BE2C (cell line): ENCODE measurements at regions not wholly inside any gene's neighbourhood (a gene's known extent, or its start where the extent isn't known, plus 50 kb on each side); places are given as distances from the start of the nearest gene placed in this dataset.
"Not testable (repeated sequence)": the region's sequence is repeated elsewhere in the genome, so short reads cannot be mapped to it uniquely, and the experiment has no call there.

Experiments
- DNase-seq: peaks from one replicate; pipeline ENCODE4 v3.0.0-alpha.2; 2020
- H3K27me3 ChIP-seq: fragments of 250-450 bp; sonication (Bioruptor Pico); 2 replicates; pipeline ENCODE4 v1.5.1; 2020; ENCODE audit warnings: mild to moderate bottlenecking
- H3K36me3 ChIP-seq: fragments of 250-450 bp; sonication (Bioruptor Pico); 2 replicates; pipeline ENCODE4 v1.5.1; 2020; ENCODE audit warnings: mild to moderate bottlenecking
- H3K4me1 ChIP-seq: fragments of 250-450 bp; sonication (Bioruptor Pico); 2 replicates; pipeline ENCODE4 v1.5.1; 2020
- H3K4me3 ChIP-seq: 2 replicates; pipeline ENCODE4 v1.5.1; 2011; ENCODE audit warnings: low read depth, low read length
- H3K9me3 ChIP-seq: fragments of 250-450 bp; sonication (Bioruptor Pico); 2 replicates; pipeline ENCODE4 v1.5.1; 2020
- TF ChIP-seq, protein P1 (sequence below): IDR thresholded peaks from 2 replicates; pipeline ENCODE4 v1.5.1; 2012; ENCODE audit warnings: mild to moderate bottlenecking, low read depth, low read length

DNA sequence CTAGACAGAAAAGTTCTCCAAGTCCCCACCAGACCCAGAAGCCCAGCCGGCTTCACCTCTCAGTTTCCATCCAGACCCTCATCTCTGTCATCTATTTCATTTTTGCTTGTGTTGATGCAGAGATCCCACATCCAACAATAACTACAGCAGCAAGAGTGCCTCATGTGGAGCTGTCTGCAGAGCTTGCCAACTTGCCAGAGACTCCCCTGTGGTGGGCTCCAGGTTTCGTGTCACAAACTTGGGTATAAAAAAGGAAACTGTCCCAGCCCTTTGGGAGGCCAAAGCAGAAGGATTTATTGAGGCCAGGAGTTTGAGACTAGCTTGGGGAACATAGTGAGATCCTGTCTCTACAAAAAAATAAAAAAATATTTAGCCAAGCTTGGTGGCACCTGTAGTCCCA, 182.4 kb upstream of the ATP10A start:
- TF ChIP-seq, protein P1, sequence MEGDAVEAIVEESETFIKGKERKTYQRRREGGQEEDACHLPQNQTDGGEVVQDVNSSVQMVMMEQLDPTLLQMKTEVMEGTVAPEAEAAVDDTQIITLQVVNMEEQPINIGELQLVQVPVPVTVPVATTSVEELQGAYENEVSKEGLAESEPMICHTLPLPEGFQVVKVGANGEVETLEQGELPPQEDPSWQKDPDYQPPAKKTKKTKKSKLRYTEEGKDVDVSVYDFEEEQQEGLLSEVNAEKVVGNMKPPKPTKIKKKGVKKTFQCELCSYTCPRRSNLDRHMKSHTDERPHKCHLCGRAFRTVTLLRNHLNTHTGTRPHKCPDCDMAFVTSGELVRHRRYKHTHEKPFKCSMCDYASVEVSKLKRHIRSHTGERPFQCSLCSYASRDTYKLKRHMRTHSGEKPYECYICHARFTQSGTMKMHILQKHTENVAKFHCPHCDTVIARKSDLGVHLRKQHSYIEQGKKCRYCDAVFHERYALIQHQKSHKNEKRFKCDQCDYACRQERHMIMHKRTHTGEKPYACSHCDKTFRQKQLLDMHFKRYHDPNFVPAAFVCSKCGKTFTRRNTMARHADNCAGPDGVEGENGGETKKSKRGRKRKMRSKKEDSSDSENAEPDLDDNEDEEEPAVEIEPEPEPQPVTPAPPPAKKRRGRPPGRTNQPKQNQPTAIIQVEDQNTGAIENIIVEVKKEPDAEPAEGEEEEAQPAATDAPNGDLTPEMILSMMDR, result no peak
- Histone ChIP-seq H3K27me3 (no peaks in the 10 kb centered on the region), H3K4me1 (no peaks in the 10 kb centered on the region), H3K9me3 (no peaks in the 10 kb centered on the region), H3K4me3 (no peak overlapping the region), H3K36me3 (no peaks in the 10 kb centered on the region)
- DNase-seq, result no peak

DNA sequence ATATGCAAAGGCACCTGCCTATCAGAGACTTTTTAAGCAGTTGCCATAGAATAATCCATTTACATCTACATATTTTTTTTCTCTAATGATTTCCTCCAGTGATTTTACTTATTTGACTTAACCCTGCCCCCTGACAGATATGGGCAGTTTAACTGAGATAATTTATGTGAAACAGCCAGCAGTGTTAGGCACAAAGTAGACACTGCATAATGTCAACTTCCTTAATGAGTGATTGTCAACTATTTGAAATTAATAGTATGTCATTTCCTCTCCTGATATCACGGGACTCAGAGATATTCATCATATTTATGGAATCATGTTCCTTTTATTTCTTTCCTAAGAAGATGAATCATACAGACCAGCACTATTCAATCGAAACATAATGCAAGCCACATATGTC, 179.9 kb upstream of the ATP10A start:
- Histone ChIP-seq H3K9me3 (no peaks in the 10 kb centered on the region), H3K27me3 (no peaks in the 10 kb centered on the region), H3K4me3 (no peak overlapping the region), H3K36me3 (no peaks in the 10 kb centered on the region), H3K4me1 (no peaks in the 10 kb centered on the region)
- no peak for DNase-seq
- TF ChIP-seq, protein P1, result no peak

DNA sequence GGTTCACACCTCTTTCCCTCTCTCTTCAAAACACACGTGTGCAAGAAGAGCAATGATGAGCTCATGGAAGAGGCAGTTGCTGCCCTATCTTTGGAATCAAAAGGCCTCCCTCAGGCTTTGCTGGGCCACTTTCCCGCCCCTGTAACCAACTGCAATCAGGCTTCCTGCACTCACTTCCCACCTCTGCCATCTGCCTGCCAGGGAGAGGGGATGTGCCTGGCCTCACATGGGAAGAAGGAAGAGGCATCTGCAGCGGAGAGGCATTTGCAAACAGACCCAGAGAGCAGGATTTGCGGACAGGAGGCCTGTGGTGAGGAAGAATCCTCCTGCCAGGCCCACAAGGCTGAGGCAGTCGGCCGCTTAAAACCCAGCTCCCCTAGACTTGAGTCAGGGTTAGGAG, 175.6 kb upstream of the ATP10A start:
- no peak for DNase-seq
- TF ChIP-seq, protein P1, result no peak
- H3K9me3 ChIP-seq, result no peaks in the 10 kb centered on the region
- H3K27me3 ChIP-seq, result no peaks in the 10 kb centered on the region
- no peak overlapping the region for H3K4me3 ChIP-seq
- H3K36me3 ChIP-seq, result no peaks in the 10 kb centered on the region
- H3K4me1 ChIP-seq, result no peaks in the 10 kb centered on the region

DNA sequence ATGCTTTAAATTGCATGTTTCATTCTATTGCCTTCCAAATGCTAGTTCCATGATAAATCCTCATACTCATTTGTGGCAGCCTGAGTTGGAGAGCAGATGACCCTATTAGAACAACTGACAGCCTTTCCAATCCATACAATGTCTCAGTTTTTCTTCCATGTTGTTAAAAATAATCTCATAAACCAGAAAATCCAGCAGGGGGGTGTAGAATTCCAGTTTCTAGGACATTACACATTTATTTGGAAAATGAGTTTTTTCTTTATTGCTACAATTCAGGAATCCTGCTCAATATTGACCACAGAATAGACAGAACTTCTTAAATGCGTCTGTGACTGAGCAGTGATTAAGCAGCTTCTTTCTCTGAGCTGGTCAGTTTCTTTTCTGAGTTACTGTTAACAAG, 174.2 kb upstream of the ATP10A start:
- DNase-seq, result no peak
- Histone ChIP-seq H3K4me1 (no peaks in the 10 kb centered on the region), H3K36me3 (no peaks in the 10 kb centered on the region), H3K27me3 (no peaks in the 10 kb centered on the region), H3K9me3 (no peaks in the 10 kb centered on the region), H3K4me3 (no peak overlapping the region)
- TF ChIP-seq, protein P1, result no peak

DNA sequence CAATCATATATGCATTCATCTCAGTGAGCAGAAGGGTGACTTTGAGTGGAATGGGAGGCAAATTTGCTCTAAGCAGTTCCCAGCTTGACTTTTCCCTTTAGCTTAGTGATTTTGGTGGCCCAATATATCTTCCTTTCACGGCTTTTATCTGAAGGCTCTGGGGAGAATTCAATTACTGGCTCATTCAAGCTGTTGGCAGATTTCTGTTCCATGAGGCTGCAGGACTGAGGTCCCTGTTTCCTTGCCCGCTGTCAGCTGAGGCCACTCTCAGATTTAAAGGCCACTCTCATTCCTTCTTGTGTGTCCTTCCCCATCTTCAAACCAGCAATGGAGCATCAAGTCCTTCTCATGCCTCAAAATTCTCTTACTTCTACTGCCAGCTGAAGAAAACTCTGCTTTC, 170.4 kb upstream of the ATP10A start:
- Histone ChIP-seq H3K9me3 (no peaks in the 10 kb centered on the region), H3K4me3 (no peak overlapping the region), H3K36me3 (no peaks in the 10 kb centered on the region), H3K4me1 (no peaks in the 10 kb centered on the region), H3K27me3 (no peaks in the 10 kb centered on the region)
- TF ChIP-seq, protein P1, result no peak
- DNase-seq, result no peak

DNA sequence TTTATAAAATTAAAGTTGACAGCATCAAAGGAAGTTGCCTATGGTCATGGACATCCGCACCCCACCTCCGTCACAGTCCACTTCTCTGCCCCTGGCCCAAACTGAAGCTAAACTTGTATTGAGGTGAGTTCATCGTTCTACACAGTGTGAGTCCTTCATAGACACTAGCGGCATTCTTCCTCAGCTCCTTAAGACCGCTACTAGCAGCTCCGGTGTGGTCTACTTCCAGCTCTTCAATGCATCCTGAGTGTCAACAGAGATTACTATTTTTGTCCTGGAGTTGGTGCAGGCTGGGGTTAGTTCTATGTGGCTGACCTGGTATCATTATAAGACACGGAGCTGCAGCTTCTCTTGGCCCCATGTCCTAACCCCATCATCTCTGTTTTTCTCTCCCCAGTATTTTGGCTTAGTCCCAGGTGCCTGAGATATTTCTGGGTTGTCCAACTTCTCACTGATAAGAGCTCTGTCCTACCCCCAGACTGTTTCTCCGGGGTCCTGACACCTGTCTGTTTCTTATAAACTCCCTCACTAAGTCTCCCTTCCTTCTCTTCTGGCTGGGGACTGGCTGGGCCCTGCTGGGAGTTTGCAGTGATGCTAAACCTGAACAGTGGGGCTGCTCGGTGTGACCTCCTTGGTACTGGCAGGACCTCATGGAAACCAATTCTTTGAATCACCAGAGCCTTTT, 169.2 kb upstream of the ATP10A start:
- Histone ChIP-seq H3K4me1 (no peaks in the 10 kb centered on the region), H3K9me3 (no peaks in the 10 kb centered on the region), H3K4me3 (no peak overlapping the region), H3K36me3 (no peaks in the 10 kb centered on the region), H3K27me3 (no peaks in the 10 kb centered on the region)
- no peak for DNase-seq
- TF ChIP-seq, protein P1, result no peak

DNA sequence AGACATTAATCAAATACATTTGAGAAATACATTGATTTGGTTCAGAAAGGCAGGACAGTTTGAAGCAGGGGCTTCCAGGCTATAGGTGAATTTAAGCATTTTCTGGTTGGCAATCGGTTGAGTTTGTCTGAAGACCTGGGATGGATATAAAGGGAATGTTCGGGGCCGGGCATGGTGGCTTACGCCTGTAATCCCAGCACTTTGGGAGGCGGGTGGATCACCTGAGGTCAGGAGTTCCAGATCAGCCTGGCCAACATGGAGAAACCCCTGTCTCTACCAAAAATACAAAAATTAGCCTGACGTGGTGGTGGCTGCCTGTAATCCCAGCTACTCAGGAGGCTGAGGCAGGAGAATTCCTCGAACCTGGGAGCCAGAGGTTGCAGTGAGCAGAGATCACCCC, 166.5 kb upstream of the ATP10A start:
- DNase-seq, H3K4me1 ChIP-seq, H3K36me3 ChIP-seq, H3K4me3 ChIP-seq, H3K9me3 ChIP-seq, H3K27me3 ChIP-seq: not testable (repeated sequence)
